HEK293T (cell line): ENCODE measurements at regions not wholly inside any gene's neighbourhood (a gene's known extent, or its start where the extent isn't known, plus 50 kb on each side); places are given as distances from the start of the nearest gene placed in this dataset.
"Not testable (repeated sequence)": the region's sequence is repeated elsewhere in the genome, so short reads cannot be mapped to it uniquely, and the experiment has no call there.

ENCODE experiments used
- ARNT ChIP-seq: fragments of 450-650 bp; IDR thresholded peaks from 2 replicates; pipeline ENCODE4 v1.6.1; 2017; ENCODE audit warnings: mild to moderate bottlenecking
- CTBP1 ChIP-seq: fragments of 450-650 bp; IDR thresholded peaks from 2 replicates; pipeline ENCODE4 v1.6.1; 2016; ENCODE audit warnings: borderline replicate concordance
- FOXM1 ChIP-seq: fragments of 450-650 bp; IDR thresholded peaks from 2 replicates; pipeline ENCODE4 v1.6.1; 2017; ENCODE audit warnings: mild to moderate bottlenecking, borderline replicate concordance
- SP1 ChIP-seq: fragments of 450-650 bp; IDR thresholded peaks from 2 replicates; pipeline ENCODE4 v1.6.1; 2017

- TF ChIP-seq FOXM1, SP1, ARNT, CTBP1: not testable (repeated sequence)
Observed at GRCh38 chr7:142625216-142625615, 124.1 kb upstream of the PRSS1 start.
